Psoas muscle (tissue), 7 donors: ENCODE measurements at regions not wholly inside any gene's neighbourhood (a gene's known extent, or its start where the extent isn't known, plus 50 kb on each side); places are given as distances from the start of the nearest gene placed in this dataset.

Experiments used
- ATAC-seq, 4 donors: fragments of 200-7000 bp; cut with Tn5 transposase; one replicate each; pipeline ENCODE4 v1.9.1; 2020; ENCODE audit warnings: moderate library complexity in 3 of 4, mild to moderate bottlenecking in 2 of 4
- DNase-seq, 2 donors: peaks; one replicate each; pipeline ENCODE4 v3.0.0-alpha.2; 2020
- H3K27ac ChIP-seq: fragments of 200-600 bp; one replicate; pipeline ENCODE4 v1.8.0; 2022
- H3K27me3 ChIP-seq, 3 donors: fragments of 200-600 bp in 1 of 3; one replicate each; pipeline versions ENCODE4 v1.6.1 to v1.8.0; 2013 to 2022; ENCODE audit warnings: low read length in 2 of 3, mild to moderate bottlenecking in 2 of 3, moderate library complexity in 1 of 3; ENCODE audit not compliant: insufficient read depth in 3 of 3
- H3K36me3 ChIP-seq, 2 donors: fragments of 200-600 bp in 1 of 2; one replicate each; pipeline versions ENCODE4 v1.6.1 to v1.8.0; 2013 to 2022; ENCODE audit warnings: low read depth in 1 of 2, mild to moderate bottlenecking in 1 of 2, moderate library complexity in 1 of 2; ENCODE audit not compliant: insufficient read depth in 1 of 2
- H3K4me1 ChIP-seq: fragments of 200-600 bp; one replicate; pipeline ENCODE4 v1.8.0; 2022
- H3K4me3 ChIP-seq: fragments of 200-600 bp; one replicate; pipeline ENCODE4 v1.8.0; 2022; ENCODE audit warnings: mild to moderate bottlenecking
- H3K9me3 ChIP-seq: fragments of 200-600 bp; one replicate; pipeline ENCODE4 v1.8.0; 2022
- WGBS, 3 donors: extraction: QIAGEN DNeasy Blood & Tissue Kit; methylation state at CpG; one replicate each; pipeline versions ENCODE4 v1.1.6 to v1.1.7; 2013; 5-methylcytosine and 5-hydroxymethylcytosine counted together
- intact Hi-C, 2 donors: fragments of 100-400 bp; cut with DNase I; formaldehyde crosslinking; loops; one replicate each; pipeline versions ENCODE4 v1.11.0 to v1.14.2; 2022
- TF ChIP-seq, protein P1 (sequence below): fragments of 200-600 bp; IDR thresholded peaks from one replicate; pipeline ENCODE4 v1.8.0; 2022; ENCODE audit warnings: antibody characterized with exemption
- donor health status: healthy with polysubstance abuse.
- donor health status: DM: no; HTN: no; CAD: no; lungs with moderate emphysema.
- donor health status: Bipolar disorder and iron deficiency.
- donor health status: healthy.
- donor health status: DM: yes; HTN: yes; CAD: no.
- donor health status: DM: no; HTN: no; CAD: no.
- donor health status: DM: yes; HTN: yes; CAD: no.

DNA sequence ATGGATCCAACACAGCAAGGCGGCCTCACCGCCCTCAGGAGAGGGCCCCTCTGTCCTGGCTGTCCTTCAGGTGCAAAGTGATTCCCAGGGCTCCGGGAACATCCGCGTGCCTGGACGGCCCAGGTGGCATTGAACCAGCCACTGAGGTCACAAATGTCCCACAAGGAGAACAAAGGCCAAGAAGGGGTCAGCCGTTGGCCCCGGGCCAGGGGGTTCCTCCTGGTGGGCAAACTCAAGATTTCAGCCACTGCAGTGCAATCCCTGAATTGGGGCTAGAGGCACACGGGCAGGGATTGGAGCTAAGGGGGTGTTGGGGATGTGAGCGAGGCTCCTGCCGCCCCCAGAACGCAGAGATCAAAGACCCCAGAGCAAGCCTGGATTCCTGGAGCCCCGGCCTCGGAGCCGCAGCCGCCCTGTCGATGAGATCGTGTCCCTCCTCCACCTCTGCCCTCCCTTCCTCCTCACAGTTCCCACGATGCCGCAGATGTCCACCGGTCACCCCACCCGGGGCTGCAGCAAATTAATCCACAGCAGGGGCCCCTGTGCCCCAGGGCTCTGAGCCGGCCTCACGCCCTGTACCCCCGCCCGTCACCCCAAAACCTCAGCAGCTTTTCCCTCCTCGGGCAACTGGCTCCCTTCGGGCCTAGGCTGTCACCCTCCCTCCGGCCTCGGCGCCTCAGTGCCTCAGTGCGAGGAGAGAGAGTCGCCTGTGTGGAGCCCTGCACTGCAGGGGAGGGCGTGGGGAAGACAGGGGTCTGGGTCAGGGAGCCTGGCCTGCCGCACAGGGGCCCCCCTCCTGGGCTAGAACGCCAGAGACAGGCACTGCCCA is 56.7 kb upstream of the GALNT9 start:
- TF ChIP-seq, protein P1, sequence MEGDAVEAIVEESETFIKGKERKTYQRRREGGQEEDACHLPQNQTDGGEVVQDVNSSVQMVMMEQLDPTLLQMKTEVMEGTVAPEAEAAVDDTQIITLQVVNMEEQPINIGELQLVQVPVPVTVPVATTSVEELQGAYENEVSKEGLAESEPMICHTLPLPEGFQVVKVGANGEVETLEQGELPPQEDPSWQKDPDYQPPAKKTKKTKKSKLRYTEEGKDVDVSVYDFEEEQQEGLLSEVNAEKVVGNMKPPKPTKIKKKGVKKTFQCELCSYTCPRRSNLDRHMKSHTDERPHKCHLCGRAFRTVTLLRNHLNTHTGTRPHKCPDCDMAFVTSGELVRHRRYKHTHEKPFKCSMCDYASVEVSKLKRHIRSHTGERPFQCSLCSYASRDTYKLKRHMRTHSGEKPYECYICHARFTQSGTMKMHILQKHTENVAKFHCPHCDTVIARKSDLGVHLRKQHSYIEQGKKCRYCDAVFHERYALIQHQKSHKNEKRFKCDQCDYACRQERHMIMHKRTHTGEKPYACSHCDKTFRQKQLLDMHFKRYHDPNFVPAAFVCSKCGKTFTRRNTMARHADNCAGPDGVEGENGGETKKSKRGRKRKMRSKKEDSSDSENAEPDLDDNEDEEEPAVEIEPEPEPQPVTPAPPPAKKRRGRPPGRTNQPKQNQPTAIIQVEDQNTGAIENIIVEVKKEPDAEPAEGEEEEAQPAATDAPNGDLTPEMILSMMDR = no peak
- no peak overlapping the region for H3K4me3 ChIP-seq
- H3K4me1 ChIP-seq = no peaks in the 10 kb centered on the region
- no peaks in the 10 kb centered on the region for H3K36me3 ChIP-seq
- H3K9me3 ChIP-seq = no peaks in the 10 kb centered on the region
- H3K27me3 ChIP-seq = peaks cover 0 to 47% (median 16%) of the 10 kb centered on the region in 3 donors
- DNase-seq = no peak
- WGBS, 3 donors = 33 to 49% (median 48%) methylated on average over 34 to 36 of the region's 36 CpGs
- H3K27ac ChIP-seq = no peak overlapping the region
- intact Hi-C loops = no loop called here
- ATAC-seq = no peak

DNA sequence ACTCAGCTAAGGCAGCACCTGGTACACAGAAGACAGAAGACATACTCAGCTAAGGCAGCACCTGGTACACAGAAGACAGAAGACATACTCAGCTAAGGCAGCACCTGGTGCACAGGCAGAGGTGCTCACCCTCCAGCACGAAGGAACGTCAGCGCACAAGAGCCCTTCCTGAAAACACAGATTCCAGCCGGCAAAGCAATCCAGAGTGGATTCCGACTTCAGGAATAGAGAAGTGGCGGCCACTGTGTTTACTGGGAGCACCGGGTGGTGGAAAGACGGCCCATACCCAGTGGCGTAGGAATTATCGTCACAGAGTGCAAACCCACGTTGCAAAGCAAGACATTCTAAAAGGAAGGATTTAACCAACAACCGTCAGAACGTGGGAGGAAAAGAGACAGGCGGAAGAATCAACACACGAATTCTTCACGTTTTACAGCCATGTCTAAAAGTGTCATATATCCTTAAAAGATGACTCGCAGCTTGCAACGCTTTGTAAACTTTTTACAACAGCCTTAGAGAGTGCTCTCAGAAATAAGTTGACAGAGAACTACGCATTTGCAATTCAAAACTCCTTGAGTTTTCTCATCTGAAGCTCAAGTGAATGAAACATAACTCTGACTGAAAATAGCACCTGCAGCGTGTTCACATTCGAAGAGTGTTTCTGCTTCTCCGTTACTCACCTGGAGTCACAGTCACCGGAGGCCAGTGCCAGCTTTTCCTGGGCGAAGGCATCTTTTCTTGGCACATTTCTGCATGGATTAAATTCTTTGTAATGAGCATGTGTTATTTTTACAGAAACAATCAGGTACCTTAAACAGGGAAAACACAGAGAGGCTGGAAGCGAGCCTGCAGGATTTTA is 55.8 kb upstream of the GALNT9 start:
- WGBS, 3 donors = 20 to 25% (median 25%) methylated on average over 25 of the region's 25 CpGs
- Histone ChIP-seq H3K4me1 (no peaks in the 10 kb centered on the region), H3K27ac (no peak overlapping the region), H3K9me3 (no peaks in the 10 kb centered on the region), H3K4me3 (no peak overlapping the region), H3K27me3 (peaks cover 0 to 53% (median 16%) of the 10 kb centered on the region in 3 donors), H3K36me3 (no peaks in the 10 kb centered on the region)
- TF ChIP-seq, protein P1 = no peak
- intact Hi-C loops = no loop called here
- ATAC-seq = no peak
- no peak for DNase-seq

DNA sequence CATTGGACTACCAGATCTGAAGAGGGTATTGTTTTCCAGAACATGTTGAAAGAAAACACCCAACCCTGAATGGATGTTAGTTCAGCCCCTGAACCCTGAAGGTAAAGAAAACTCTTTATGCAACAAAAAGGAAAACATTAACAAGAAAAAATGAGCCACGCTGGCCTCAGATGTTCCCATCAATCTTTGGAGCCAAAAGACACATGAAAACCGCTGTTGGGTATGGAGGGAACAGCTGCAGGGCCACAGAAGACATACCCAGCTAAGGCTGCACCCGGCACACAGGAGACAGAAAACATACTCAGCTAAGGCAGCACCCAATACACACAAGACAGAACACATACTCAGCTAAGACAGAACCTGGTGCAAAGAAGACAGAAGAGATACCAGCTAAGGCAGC is 51.3 kb upstream of the GALNT9 start:
- TF ChIP-seq, protein P1 = no peak
- intact Hi-C loops = no loop called here
- DNase-seq (no peak), ATAC-seq (no peak)
- H3K27me3 ChIP-seq = peaks cover 0 to 48% (median 10%) of the 10 kb centered on the region in 3 donors
- H3K36me3 ChIP-seq = no peaks in the 10 kb centered on the region
- H3K27ac ChIP-seq = no peak overlapping the region
- no peak overlapping the region for H3K4me3 ChIP-seq
- H3K9me3 ChIP-seq = no peaks in the 10 kb centered on the region
- H3K4me1 ChIP-seq = no peaks in the 10 kb centered on the region
- WGBS, 3 donors = 23 to 34% (median 23%) methylated on average over 3 of the region's 3 CpGs

DNA sequence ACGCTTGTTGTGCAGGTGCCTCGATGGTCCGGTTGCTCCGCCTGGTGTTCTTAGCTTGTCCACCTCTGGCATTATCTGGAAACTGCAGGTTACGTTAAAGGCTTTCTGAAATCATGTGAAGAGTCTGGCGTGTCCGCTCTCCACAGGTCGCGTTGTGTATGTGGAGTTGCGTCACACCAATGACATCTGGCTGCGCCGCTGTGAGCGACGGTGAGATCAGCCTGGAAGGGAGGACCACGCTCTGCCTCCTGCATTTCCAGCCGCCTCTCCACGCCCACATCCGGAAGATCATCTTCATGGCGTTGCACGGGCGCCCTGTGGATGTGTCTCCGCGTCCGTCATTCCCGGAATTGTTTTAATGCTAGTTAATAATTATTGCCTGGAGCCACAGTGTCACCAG is 50.6 kb upstream of the GALNT9 start:
- DNase-seq (no peak), ATAC-seq (no peak)
- no peak overlapping the region for H3K4me3 ChIP-seq
- no peaks in the 10 kb centered on the region for H3K36me3 ChIP-seq
- no peak overlapping the region for H3K27ac ChIP-seq
- H3K27me3 ChIP-seq = peaks cover 0 to 50% (median 13%) of the 10 kb centered on the region in 3 donors
- TF ChIP-seq, protein P1 = no peak
- intact Hi-C loops = no loop called here
- H3K9me3 ChIP-seq = no peaks in the 10 kb centered on the region
- 69 to 80% (median 72%) methylated on average over 25 of the region's 25 CpGs for WGBS, 3 donors
- no peaks in the 10 kb centered on the region for H3K4me1 ChIP-seq
